RWPE1 (cell line): ENCODE measurements at regions not wholly inside any gene's neighbourhood (a gene's known extent, or its start where the extent isn't known, plus 50 kb on each side); places are given as distances from the start of the nearest gene placed in this dataset.
"Not testable (repeated sequence)": the region's sequence is repeated elsewhere in the genome, so short reads cannot be mapped to it uniquely, and the experiment has no call there.

Experiments used
- CTCF ChIA-PET: fragments of 350-600 bp; sonication (Branson Sonifier 250); formaldehyde crosslinking; extraction: SDS; loops from one replicate; lab custom pipeline; 2021; lab: Yijun Ruan, JAX
- POLR2A ChIA-PET: fragments of 400-600 bp; formaldehyde crosslinking; extraction: SDS; loops from one replicate; lab custom pipeline; 2020; ENCODE audit warnings: antibody characterized with exemption; ENCODE audit not compliant: low non-redundant PET; lab: Yijun Ruan, JAX
- DNase-seq: peaks from one replicate; pipeline ENCODE4 v3.0.0; 2012; ENCODE audit warnings: low spot score
- H3K27ac ChIP-seq: fragments of 450-650 bp; 2 replicates; pipeline ENCODE4 v1.5.1; 2017
- CTCF ChIP-seq: fragments of 450-650 bp; conservative IDR thresholded peaks from 2 replicates; pipeline ENCODE4 v1.5.1; 2017; ENCODE audit warnings: low read depth, mild to moderate bottlenecking

GRCh38 chr13:111629457-111629856, 309.0 kb downstream of the TEX29 start:
- ChIA-PET POLR2A (no interaction called here), CTCF (interaction anchor here (0.6 kb wide), 1 partner anchor 65 kb away, joined by 3 read pairs; no protein-coding TSS in a partner anchor)
- DNase-seq, result no peak
- H3K27ac ChIP-seq, result no peak overlapping the region
- no peak for TF ChIP-seq CTCF

- TF ChIP-seq CTCF, result no peak
- H3K27ac ChIP-seq, result no peak overlapping the region
- POLR2A ChIA-PET, result no interaction called here
- no peak for DNase-seq
- CTCF ChIA-PET, result interaction anchor here (0.6 kb wide), 1 partner anchor 65 kb away, joined by 3 read pairs; no protein-coding TSS in a partner anchor
These were observed 309.5 kb downstream of the TEX29 start for GRCh38 chr13:111629926-111630325.

GRCh38 chr13:111630406-111630805, 310.0 kb downstream of the TEX29 start:
- POLR2A ChIA-PET, result no interaction called here
- no peak for TF ChIP-seq CTCF
- no peak for DNase-seq
- CTCF ChIA-PET, result no interaction called here
- no peak overlapping the region for H3K27ac ChIP-seq

GRCh38 chr13:111631271-111631670, 310.8 kb downstream of the TEX29 start:
- DNase-seq, POLR2A ChIA-PET, CTCF ChIA-PET, H3K27ac ChIP-seq: not testable (repeated sequence)

GRCh38 chr13:111632906-111633305, 312.5 kb downstream of the TEX29 start:
- ChIA-PET CTCF (no interaction called here), POLR2A (no interaction called here)
- no peak for DNase-seq

GRCh38 chr13:111633401-111633800, 313.0 kb downstream of the TEX29 start:
- DNase-seq, result no peak
- POLR2A ChIA-PET, result no interaction called here
- CTCF ChIA-PET, result no interaction called here
- no peak for TF ChIP-seq CTCF
- no peak overlapping the region for H3K27ac ChIP-seq

More at GRCh38 chr13:111632906-111633305, 312.5 kb downstream of the TEX29 start:
- no peak for TF ChIP-seq CTCF
- no peak overlapping the region for H3K27ac ChIP-seq

- no peak for TF ChIP-seq CTCF
- no peak overlapping the region for H3K27ac ChIP-seq
- POLR2A ChIA-PET, result no interaction called here
- CTCF ChIA-PET, result no interaction called here
- no peak for DNase-seq
These were observed 314.0 kb downstream of the TEX29 start for GRCh38 chr13:111634410-111634809.
